Epithelial cell of proximal tubule (primary cell): ENCODE measurements at regions not wholly inside any gene's neighbourhood (a gene's known extent, or its start where the extent isn't known, plus 50 kb on each side); places are given as distances from the start of the nearest gene placed in this dataset.
A peak's percentile ranks its signal among the peaks of the same experiment; 100 is the strongest.

Experiments used
- DNase-seq: peaks from one replicate; pipeline ENCODE4 v3.0.0-alpha.2; 2011; ENCODE audit warnings: low read depth
- H3K4me3 ChIP-seq: 2 replicates; pipeline ENCODE4 v1.5.1; 2011; ENCODE audit warnings: low read depth, mild to moderate bottlenecking, low read length
- CTCF ChIP-seq: conservative IDR thresholded peaks from 2 replicates; pipeline ENCODE4 v1.5.1; 2012; ENCODE audit warnings: low read depth, mild to moderate bottlenecking, low read length

GRCh38 chr2:39568561-39569006 lies 97.1 kb upstream of the TMEM178A start:
- H3K4me3 ChIP-seq = no peak overlapping the region
- peak; percentile 48 for DNase-seq
- TF ChIP-seq CTCF = no peak

- no peak for DNase-seq
- H3K4me3 ChIP-seq = no peak overlapping the region
- no peak for TF ChIP-seq CTCF
Observed at GRCh38 chr2:39570130-39570555, 95.6 kb upstream of the TMEM178A start.

- H3K4me3 ChIP-seq = no peak overlapping the region
- DNase-seq = no peak
- TF ChIP-seq CTCF = no peak
Observed at GRCh38 chr2:39570614-39571013, 95.1 kb upstream of the TMEM178A start.

- no peak for TF ChIP-seq CTCF
- no peak overlapping the region for H3K4me3 ChIP-seq
- DNase-seq = no peak
Observed at GRCh38 chr2:39571111-39571731, 94.5 kb upstream of the TMEM178A start.

GRCh38 chr2:39573276-39573675 lies 92.4 kb upstream of the TMEM178A start:
- no peak for DNase-seq
- TF ChIP-seq CTCF = no peak
- no peak overlapping the region for H3K4me3 ChIP-seq

GRCh38 chr2:39581866-39582265 lies 83.9 kb upstream of the TMEM178A start:
- DNase-seq = no peak
- TF ChIP-seq CTCF = no peak
- no peak overlapping the region for H3K4me3 ChIP-seq

GRCh38 chr2:39583213-39583612 lies 82.5 kb upstream of the TMEM178A start:
- no peak overlapping the region for H3K4me3 ChIP-seq
- no peak for DNase-seq
- TF ChIP-seq CTCF = no peak
